Central memory CD4-positive, alpha-beta T cell (primary cell): ENCODE measurements at regions not wholly inside any gene's neighbourhood (a gene's known extent, or its start where the extent isn't known, plus 50 kb on each side); places are given as distances from the start of the nearest gene placed in this dataset.
A peak's percentile ranks its signal among the peaks of the same experiment; 100 is the strongest.
"Not testable (repeated sequence)": the region's sequence is repeated elsewhere in the genome, so short reads cannot be mapped to it uniquely, and the experiment has no call there.

Experiments
- DNase-seq: peaks from one replicate; pipeline ENCODE4 v3.0.0; 2022

- no peak for DNase-seq
Observed at GRCh38 chr4:38314663-38315062, 349.3 kb upstream of the KLF3 start.

- no peak for DNase-seq
Observed at GRCh38 chr4:38315286-38315685, 348.7 kb upstream of the KLF3 start.

- no peak for DNase-seq
Observed at GRCh38 chr4:38316045-38316444, 348.0 kb upstream of the KLF3 start.

- no peak for DNase-seq
Observed at GRCh38 chr4:38317041-38317674, 346.8 kb upstream of the KLF3 start.

GRCh38 chr4:38318737-38319455 is 345.1 kb upstream of the KLF3 start:
- peak; percentile 53 for DNase-seq

- DNase-seq: peak; percentile 74
Observed at GRCh38 chr4:38319456-38320342, 344.3 kb upstream of the KLF3 start.

GRCh38 chr4:38320343-38320695 is 343.7 kb upstream of the KLF3 start:
- DNase-seq: no peak

- no peak for DNase-seq
Observed at GRCh38 chr4:38320833-38321232, 343.2 kb upstream of the KLF3 start.

GRCh38 chr4:38322714-38323113 is 341.3 kb upstream of the KLF3 start:
- no peak for DNase-seq

- no peak for DNase-seq
Observed at GRCh38 chr4:38323141-38323641, 340.8 kb upstream of the KLF3 start.

- no peak for DNase-seq
Observed at GRCh38 chr4:38324861-38325628, 339.0 kb upstream of the KLF3 start.

- no peak for DNase-seq
Observed at GRCh38 chr4:38325629-38325913, 338.4 kb upstream of the KLF3 start.

- DNase-seq: no peak
Observed at GRCh38 chr4:38326499-38326898, 337.5 kb upstream of the KLF3 start.

GRCh38 chr4:38327174-38327573 is 336.8 kb upstream of the KLF3 start:
- DNase-seq: no peak

GRCh38 chr4:38328989-38329729 is 334.8 kb upstream of the KLF3 start:
- DNase-seq: peak; percentile 34

GRCh38 chr4:38330321-38330720 is 333.7 kb upstream of the KLF3 start:
- no peak for DNase-seq

GRCh38 chr4:38330936-38331335 is 333.1 kb upstream of the KLF3 start:
- no peak for DNase-seq

- DNase-seq: no peak
Observed at GRCh38 chr4:38332699-38333098, 331.3 kb upstream of the KLF3 start.

GRCh38 chr4:38333219-38333618 is 330.8 kb upstream of the KLF3 start:
- DNase-seq: no peak

- DNase-seq: no peak
Observed at GRCh38 chr4:38334791-38335190, 329.2 kb upstream of the KLF3 start.

GRCh38 chr4:38338939-38339338 is 325.1 kb upstream of the KLF3 start:
- DNase-seq: not testable (repeated sequence)

- no peak for DNase-seq
Observed at GRCh38 chr4:38343608-38344007, 320.4 kb upstream of the KLF3 start.
